ENCODE measurements at regions not wholly inside any gene's neighbourhood (a gene's known extent, or its start where the extent isn't known, plus 50 kb on each side); places are given as distances from the start of the nearest gene placed in this dataset.
"Not testable (repeated sequence)": the region's sequence is repeated elsewhere in the genome, so short reads cannot be mapped to it uniquely, and the experiment has no call there.

DNA sequence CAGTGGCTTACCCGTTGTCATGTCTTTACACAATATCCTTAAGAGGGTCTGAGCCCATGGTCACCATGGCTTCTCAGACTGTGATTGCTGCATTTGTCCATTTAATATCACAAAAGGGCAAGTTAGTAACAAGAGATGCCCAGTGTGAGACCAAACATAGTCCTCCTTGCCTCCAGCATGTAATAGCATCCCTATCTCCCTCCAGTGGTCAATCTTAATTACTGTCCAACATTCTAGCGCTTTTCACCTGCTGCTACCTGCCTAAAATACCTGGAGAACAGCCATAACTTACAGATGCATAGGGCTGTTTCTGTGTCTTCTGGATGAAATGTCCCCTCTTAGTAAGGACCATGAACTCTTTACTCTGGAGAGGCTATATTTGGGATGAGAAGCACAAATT lies 267.2 kb upstream of the DAB2 start:
- Histone ChIP-seq H4K20me1 (ENCODE audit: insufficient read depth, low read length) (no peaks in the 10 kb centered on the region), H3K4me3 (ENCODE audit: low read depth, low read length, poor library complexity, severe bottlenecking) (no peak overlapping the region), H2AFZ (ENCODE audit: low read length) (no peak overlapping the region), H3K9me2 (ENCODE audit: low read depth, low read length) (no peaks in the 10 kb centered on the region), H3K4me2 (ENCODE audit: low read length) (no peak overlapping the region), H3K79me2 (ENCODE audit: insufficient read depth, low read length) (no peaks in the 10 kb centered on the region), H3K9me3 (ENCODE audit: low read length) (no peaks in the 10 kb centered on the region), H3K4me1 (ENCODE audit: insufficient read depth, low read length, severe bottlenecking) (no peaks in the 10 kb centered on the region), H3K9ac (ENCODE audit: low read length) (no peak overlapping the region), H3K36me3 (ENCODE audit: insufficient read depth, low read length) (no peaks in the 10 kb centered on the region), H3K27me3 (ENCODE audit: insufficient read depth, low read length) (no peaks in the 10 kb centered on the region), H3K27ac (ENCODE audit: low read depth, low read length, poor library complexity, severe bottlenecking) (no peak overlapping the region), H3F3A (ENCODE audit: insufficient read depth, low read length) (no peaks in the 10 kb centered on the region)
- TF ChIP-seq, protein P1, sequence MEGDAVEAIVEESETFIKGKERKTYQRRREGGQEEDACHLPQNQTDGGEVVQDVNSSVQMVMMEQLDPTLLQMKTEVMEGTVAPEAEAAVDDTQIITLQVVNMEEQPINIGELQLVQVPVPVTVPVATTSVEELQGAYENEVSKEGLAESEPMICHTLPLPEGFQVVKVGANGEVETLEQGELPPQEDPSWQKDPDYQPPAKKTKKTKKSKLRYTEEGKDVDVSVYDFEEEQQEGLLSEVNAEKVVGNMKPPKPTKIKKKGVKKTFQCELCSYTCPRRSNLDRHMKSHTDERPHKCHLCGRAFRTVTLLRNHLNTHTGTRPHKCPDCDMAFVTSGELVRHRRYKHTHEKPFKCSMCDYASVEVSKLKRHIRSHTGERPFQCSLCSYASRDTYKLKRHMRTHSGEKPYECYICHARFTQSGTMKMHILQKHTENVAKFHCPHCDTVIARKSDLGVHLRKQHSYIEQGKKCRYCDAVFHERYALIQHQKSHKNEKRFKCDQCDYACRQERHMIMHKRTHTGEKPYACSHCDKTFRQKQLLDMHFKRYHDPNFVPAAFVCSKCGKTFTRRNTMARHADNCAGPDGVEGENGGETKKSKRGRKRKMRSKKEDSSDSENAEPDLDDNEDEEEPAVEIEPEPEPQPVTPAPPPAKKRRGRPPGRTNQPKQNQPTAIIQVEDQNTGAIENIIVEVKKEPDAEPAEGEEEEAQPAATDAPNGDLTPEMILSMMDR (IDR thresholded peaks at IDR 0.05; ENCODE audit: low read length): peak; percentile 27; the same call in 1 of the 2 replicates
- no peak for TF ChIP-seq EZH2 (IDR thresholded peaks at IDR 0.05; ENCODE audit: borderline replicate concordance, low read length)

DNA sequence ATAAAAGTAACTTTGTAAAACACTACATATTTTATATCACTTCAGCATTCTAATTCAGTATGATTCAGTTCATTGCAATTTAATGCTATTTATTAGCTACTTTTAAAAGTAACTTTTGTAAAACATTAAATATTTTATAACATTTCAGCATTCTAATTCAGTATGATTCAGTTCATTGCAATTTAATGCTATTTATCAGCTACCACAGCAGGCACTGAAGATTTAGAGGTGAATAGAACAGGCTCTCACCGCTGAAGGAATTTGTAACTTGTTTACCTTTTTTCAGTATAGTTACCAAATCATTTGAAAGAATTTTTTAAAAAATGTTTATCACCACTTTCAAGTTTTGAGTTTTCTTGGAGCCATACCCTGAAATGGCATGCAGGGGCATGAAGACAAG lies 266.4 kb upstream of the DAB2 start:
- no peaks in the 10 kb centered on the region for H3K9me3 ChIP-seq (ENCODE audit: low read length)
- no peak overlapping the region for H3K4me2 ChIP-seq (ENCODE audit: low read length)
- no peaks in the 10 kb centered on the region for H3K9me2 ChIP-seq (ENCODE audit: low read depth, low read length)
- no peak overlapping the region for H2AFZ ChIP-seq (ENCODE audit: low read length)
- H3K9ac ChIP-seq (ENCODE audit: low read length): no peak overlapping the region
- H3F3A ChIP-seq (ENCODE audit: insufficient read depth, low read length): no peaks in the 10 kb centered on the region
- H3K27ac ChIP-seq (ENCODE audit: low read depth, low read length, poor library complexity, severe bottlenecking): no peak overlapping the region
- no peaks in the 10 kb centered on the region for H3K36me3 ChIP-seq (ENCODE audit: insufficient read depth, low read length)
- no peaks in the 10 kb centered on the region for H4K20me1 ChIP-seq (ENCODE audit: insufficient read depth, low read length)
- TF ChIP-seq EZH2 (IDR thresholded peaks at IDR 0.05; ENCODE audit: borderline replicate concordance, low read length): no peak
- TF ChIP-seq, protein P1 (IDR thresholded peaks at IDR 0.05; ENCODE audit: low read length): no peak
- no peaks in the 10 kb centered on the region for H3K79me2 ChIP-seq (ENCODE audit: insufficient read depth, low read length)
- H3K27me3 ChIP-seq (ENCODE audit: insufficient read depth, low read length): no peaks in the 10 kb centered on the region
- H3K4me3 ChIP-seq (ENCODE audit: low read depth, low read length, poor library complexity, severe bottlenecking): no peak overlapping the region
- H3K4me1 ChIP-seq (ENCODE audit: insufficient read depth, low read length, severe bottlenecking): no peaks in the 10 kb centered on the region

DNA sequence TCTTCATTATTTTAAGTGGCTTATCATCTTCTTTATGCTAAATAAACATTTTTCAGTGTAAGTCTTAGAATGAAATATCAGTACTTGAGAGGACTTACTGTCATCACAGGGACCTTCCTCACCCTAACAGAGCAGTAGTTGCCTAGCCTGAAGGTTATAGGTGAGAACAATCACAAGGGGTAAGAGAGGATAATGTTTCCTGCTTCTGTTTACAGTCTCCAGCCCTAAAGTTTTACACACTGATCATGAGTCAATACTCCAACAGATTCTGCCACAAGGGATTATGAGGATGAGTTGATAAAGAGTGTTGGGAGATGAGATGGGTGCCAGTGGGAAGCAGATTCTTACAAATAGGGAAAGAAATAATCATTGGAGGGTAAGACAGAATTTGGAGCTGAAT lies 265.1 kb upstream of the DAB2 start:
- Histone ChIP-seq H3K4me1 (ENCODE audit: insufficient read depth, low read length, severe bottlenecking) (no peaks in the 10 kb centered on the region), H3F3A (ENCODE audit: insufficient read depth, low read length) (no peaks in the 10 kb centered on the region), H3K4me2 (ENCODE audit: low read length) (no peak overlapping the region), H3K36me3 (ENCODE audit: insufficient read depth, low read length) (no peaks in the 10 kb centered on the region), H3K9me3 (ENCODE audit: low read length) (no peaks in the 10 kb centered on the region), H3K9ac (ENCODE audit: low read length) (no peak overlapping the region), H2AFZ (ENCODE audit: low read length) (no peak overlapping the region), H3K27ac (ENCODE audit: low read depth, low read length, poor library complexity, severe bottlenecking) (no peak overlapping the region), H3K9me2 (ENCODE audit: low read depth, low read length) (no peaks in the 10 kb centered on the region), H4K20me1 (ENCODE audit: insufficient read depth, low read length) (no peaks in the 10 kb centered on the region), H3K4me3 (ENCODE audit: low read depth, low read length, poor library complexity, severe bottlenecking) (no peak overlapping the region), H3K27me3 (ENCODE audit: insufficient read depth, low read length) (no peaks in the 10 kb centered on the region), H3K79me2 (ENCODE audit: insufficient read depth, low read length) (no peaks in the 10 kb centered on the region)
- TF ChIP-seq, protein P1 (IDR thresholded peaks at IDR 0.05; ENCODE audit: low read length): no peak

DNA sequence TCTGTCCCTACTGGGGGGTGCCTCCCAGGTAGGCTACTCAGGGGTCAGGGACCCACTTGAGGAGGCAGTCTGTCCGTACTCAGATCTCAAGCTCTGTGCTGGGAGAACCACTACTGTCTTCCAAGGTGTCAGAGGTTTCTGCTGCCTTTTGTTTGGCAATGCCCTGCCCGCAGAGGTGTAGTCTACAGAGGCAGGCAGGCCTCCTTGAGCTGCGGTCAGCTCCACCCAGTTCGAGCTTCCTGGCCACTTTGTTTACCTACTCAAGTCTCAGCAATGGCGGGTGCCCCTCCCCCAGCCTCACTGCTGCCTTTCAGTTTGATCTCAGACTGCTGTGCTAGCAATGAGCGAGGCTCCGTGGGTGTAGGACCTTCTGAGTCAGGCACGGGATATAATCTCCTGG lies 263.1 kb upstream of the DAB2 start:
- H3K9me3 ChIP-seq (ENCODE audit: low read length); H4K20me1 ChIP-seq (ENCODE audit: insufficient read depth, low read length); H3K4me3 ChIP-seq (ENCODE audit: low read depth, low read length, poor library complexity, severe bottlenecking); H3K36me3 ChIP-seq (ENCODE audit: insufficient read depth, low read length); H3F3A ChIP-seq (ENCODE audit: insufficient read depth, low read length); H3K9me2 ChIP-seq (ENCODE audit: low read depth, low read length); H3K79me2 ChIP-seq (ENCODE audit: insufficient read depth, low read length); H3K27me3 ChIP-seq (ENCODE audit: insufficient read depth, low read length); H3K27ac ChIP-seq (ENCODE audit: low read depth, low read length, poor library complexity, severe bottlenecking); H3K4me1 ChIP-seq (ENCODE audit: insufficient read depth, low read length, severe bottlenecking); H3K9ac ChIP-seq (ENCODE audit: low read length); H2AFZ ChIP-seq (ENCODE audit: low read length); H3K4me2 ChIP-seq (ENCODE audit: low read length): not testable (repeated sequence)
